ENCODE measurements at regions not wholly inside any gene's neighbourhood (a gene's known extent, or its start where the extent isn't known, plus 50 kb on each side); places are given as distances from the start of the nearest gene placed in this dataset.

DNA sequence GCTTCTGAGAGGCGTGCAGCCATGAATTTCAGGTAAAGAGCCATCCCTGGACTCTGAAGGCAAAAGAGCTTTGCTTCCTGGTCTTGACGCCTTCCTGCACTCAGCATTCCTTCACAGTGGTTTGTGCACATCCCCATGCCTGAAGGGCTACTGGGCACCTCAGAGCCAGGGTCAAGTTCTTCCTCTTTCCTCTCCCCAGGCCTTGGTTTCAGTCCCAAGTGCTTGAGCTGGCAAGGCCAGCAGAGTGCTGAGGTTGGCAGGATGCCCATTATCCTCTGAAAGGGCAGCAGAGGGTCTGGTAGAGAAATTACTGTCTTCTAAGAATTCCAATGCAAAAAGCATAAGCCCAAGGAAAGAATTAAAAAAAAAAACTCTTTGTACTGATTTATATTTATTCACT, 1064.9 kb downstream of the TTLL7 start:
- Histone ChIP-seq H3K9me3 (peaks cover 0 to 5% (median 2%) of the 10 kb centered on the region in 4 donors), H3K36me3 (no peaks in the 10 kb centered on the region), H3K27ac (replicated peaks in 1 of 4) (no peak overlapping the region), H3K4me3 (no peak overlapping the region), H3K4me1 (peaks cover 0 to 5% (median 0%) of the 10 kb centered on the region in 4 donors), H3K27me3 (no peaks in the 10 kb centered on the region)
- TF ChIP-seq POLR2AphosphoS5 (IDR thresholded peaks at IDR 0.05) (no peak), EP300 (IDR thresholded peaks at IDR 0.05) (no peak), POLR2A (IDR thresholded peaks at IDR 0.05; ENCODE audit: low read depth) (no peak), CTCF (IDR thresholded peaks at IDR 0.05) (no peak)
- intact Hi-C loops (cut with DNase I): no loop called here
- WGBS: 100% methylated on average over 2 of the region's 2 CpGs
- DNase-seq (ENCODE audit: extremely low spot score): no peak

DNA sequence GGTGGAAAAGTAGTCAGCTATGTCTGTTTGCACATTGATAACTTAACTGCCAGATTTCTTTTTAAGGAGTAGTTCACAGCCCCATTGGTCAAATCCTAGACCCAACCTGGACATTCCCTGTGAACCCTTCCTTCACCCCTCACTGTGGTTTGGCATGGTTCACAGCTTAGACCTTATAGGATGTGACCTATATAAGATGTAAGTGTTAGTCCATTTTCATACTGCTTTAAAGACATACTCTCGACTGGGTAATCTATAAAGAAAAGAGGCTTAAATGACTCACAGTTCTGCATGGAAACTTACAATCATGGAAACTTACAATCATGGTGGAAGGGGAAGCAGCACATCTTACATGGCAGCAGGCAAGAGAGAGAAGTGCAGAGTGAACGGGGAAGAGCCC, 1066.2 kb downstream of the TTLL7 start:
- H3K27me3 ChIP-seq: no peaks in the 10 kb centered on the region
- whole genome bisulfite sequencing: 92% methylated on average over 2 of the region's 2 CpGs
- H3K4me1 ChIP-seq: peaks cover 0 to 5% (median 0%) of the 10 kb centered on the region in 4 donors
- DNase-seq (ENCODE audit: extremely low spot score): no peak
- intact Hi-C loops (cut with DNase I): no loop called here
- H3K27ac ChIP-seq (replicated peaks in 1 of 4): no peak overlapping the region
- peaks cover 0 to 5% (median 2%) of the 10 kb centered on the region in 4 donors for H3K9me3 ChIP-seq
- H3K36me3 ChIP-seq: no peaks in the 10 kb centered on the region
- TF ChIP-seq POLR2AphosphoS5 (IDR thresholded peaks at IDR 0.05): no peak
- TF ChIP-seq POLR2A (IDR thresholded peaks at IDR 0.05; ENCODE audit: low read depth): no peak
- TF ChIP-seq CTCF (IDR thresholded peaks at IDR 0.05): no peak
- no peak for TF ChIP-seq EP300 (IDR thresholded peaks at IDR 0.05)
- no peak overlapping the region for H3K4me3 ChIP-seq

GRCh38 chr1:82932207-82932606, 1066.7 kb downstream of the TTLL7 start:
- no peaks in the 10 kb centered on the region for H3K27me3 ChIP-seq
- 79% methylated on average over 2 of the region's 2 CpGs for WGBS
- no peak overlapping the region for H3K4me3 ChIP-seq
- no peak for DNase-seq (ENCODE audit: extremely low spot score)
- TF ChIP-seq CTCF (IDR thresholded peaks at IDR 0.05) (no peak), EP300 (IDR thresholded peaks at IDR 0.05) (no peak), POLR2AphosphoS5 (IDR thresholded peaks at IDR 0.05) (no peak), POLR2A (IDR thresholded peaks at IDR 0.05; ENCODE audit: low read depth) (no peak)
- peaks cover 0 to 5% (median 0%) of the 10 kb centered on the region in 4 donors for H3K9me3 ChIP-seq
- intact Hi-C loops (cut with DNase I): no loop called here
- H3K4me1 ChIP-seq: peaks cover 0 to 5% (median 0%) of the 10 kb centered on the region in 4 donors
- no peak overlapping the region for H3K27ac ChIP-seq (replicated peaks in 1 of 4)
- H3K36me3 ChIP-seq: no peaks in the 10 kb centered on the region

DNA sequence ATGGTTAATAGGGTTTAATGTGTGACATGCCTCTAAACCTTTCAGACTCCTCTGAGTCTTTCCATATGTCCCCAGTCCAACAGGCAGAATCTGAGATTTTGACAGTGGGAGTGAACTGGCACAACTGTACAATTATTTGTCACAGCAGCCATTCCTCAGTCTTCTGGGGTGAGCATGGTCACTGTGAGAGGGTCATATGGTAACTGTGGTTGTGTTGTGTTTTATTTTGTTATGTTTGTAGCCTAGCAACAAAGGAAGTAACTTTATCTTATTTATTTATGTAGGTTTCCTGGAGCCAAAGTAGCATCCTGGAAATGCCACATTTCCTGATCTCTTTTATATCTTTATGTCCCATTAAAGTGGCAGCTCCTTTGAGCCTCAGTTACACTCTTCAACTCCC, 1067.9 kb downstream of the TTLL7 start:
- peaks cover 0 to 5% (median 0%) of the 10 kb centered on the region in 4 donors for H3K4me1 ChIP-seq
- no peak overlapping the region for H3K4me3 ChIP-seq
- DNase-seq (ENCODE audit: extremely low spot score): no peak
- H3K27me3 ChIP-seq: no peaks in the 10 kb centered on the region
- H3K9me3 ChIP-seq: peaks cover 0 to 2% (median 0%) of the 10 kb centered on the region in 4 donors
- TF ChIP-seq CTCF (IDR thresholded peaks at IDR 0.05) (no peak), POLR2AphosphoS5 (IDR thresholded peaks at IDR 0.05) (no peak), POLR2A (IDR thresholded peaks at IDR 0.05; ENCODE audit: low read depth) (no peak), EP300 (IDR thresholded peaks at IDR 0.05) (no peak)
- no peak overlapping the region for H3K27ac ChIP-seq (replicated peaks in 1 of 4)
- H3K36me3 ChIP-seq: no peaks in the 10 kb centered on the region
- intact Hi-C loops (cut with DNase I): no loop called here

GRCh38 chr1:82927753-82928152, 1071.2 kb downstream of the TTLL7 start:
- DNase-seq (ENCODE audit: extremely low spot score): no peak
- Histone ChIP-seq H3K27me3 (no peaks in the 10 kb centered on the region), H3K27ac (replicated peaks in 1 of 4) (no peak overlapping the region), H3K9me3 (no peaks in the 10 kb centered on the region), H3K4me3 (no peak overlapping the region), H3K4me1 (peaks cover 0 to 5% (median 0%) of the 10 kb centered on the region in 4 donors), H3K36me3 (no peaks in the 10 kb centered on the region)
- TF ChIP-seq POLR2AphosphoS5 (IDR thresholded peaks at IDR 0.05) (no peak), CTCF (IDR thresholded peaks at IDR 0.05) (no peak), EP300 (IDR thresholded peaks at IDR 0.05) (no peak), POLR2A (IDR thresholded peaks at IDR 0.05; ENCODE audit: low read depth) (no peak)
- intact Hi-C loops (cut with DNase I): no loop called here
- 55% methylated on average over 1 of the region's 1 CpG for WGBS
